GM21447 (cell line): ENCODE measurements at regions not wholly inside any gene's neighbourhood (a gene's known extent, or its start where the extent isn't known, plus 50 kb on each side); places are given as distances from the start of the nearest gene placed in this dataset.

Experiments used
- ATAC-seq: cut with Tn5 transposase; IDR thresholded peaks from one replicate; pipeline ENCODE4 v1.9.1; 2021; ENCODE audit not compliant: unreplicated experiment

- no peak for ATAC-seq
Observed at GRCh38 chr1:82628887-82629286, 828.2 kb downstream of the ADGRL2 start.

- no peak for ATAC-seq
Observed at GRCh38 chr1:82625537-82625936, 824.8 kb downstream of the ADGRL2 start.

- ATAC-seq = no peak
Observed at GRCh38 chr1:82621076-82621475, 820.3 kb downstream of the ADGRL2 start.

GRCh38 chr1:82614090-82614489, 813.4 kb downstream of the ADGRL2 start:
- ATAC-seq = no peak

- ATAC-seq = no peak
Observed at GRCh38 chr1:82612986-82613385, 812.3 kb downstream of the ADGRL2 start.

- ATAC-seq = no peak
Observed at GRCh38 chr1:82606546-82606945, 805.8 kb downstream of the ADGRL2 start.

- no peak for ATAC-seq
Observed at GRCh38 chr1:82604524-82604923, 803.8 kb downstream of the ADGRL2 start.

- no peak for ATAC-seq
Observed at GRCh38 chr1:82600314-82600713, 799.6 kb downstream of the ADGRL2 start.

GRCh38 chr1:82598812-82599211, 798.1 kb downstream of the ADGRL2 start:
- ATAC-seq = no peak

- no peak for ATAC-seq
Observed at GRCh38 chr1:82598337-82598736, 797.6 kb downstream of the ADGRL2 start.

GRCh38 chr1:82597649-82598048, 796.9 kb downstream of the ADGRL2 start:
- ATAC-seq = no peak

GRCh38 chr1:82597141-82597540, 796.4 kb downstream of the ADGRL2 start:
- ATAC-seq = no peak

GRCh38 chr1:82593561-82593960, 792.8 kb downstream of the ADGRL2 start:
- no peak for ATAC-seq

GRCh38 chr1:82589588-82589987, 788.9 kb downstream of the ADGRL2 start:
- ATAC-seq = no peak

- ATAC-seq = no peak
Observed at GRCh38 chr1:82587371-82587770, 786.6 kb downstream of the ADGRL2 start.

- ATAC-seq = no peak
Observed at GRCh38 chr1:82586473-82586872, 785.7 kb downstream of the ADGRL2 start.

- ATAC-seq = no peak
Observed at GRCh38 chr1:82582347-82582746, 781.6 kb downstream of the ADGRL2 start.

GRCh38 chr1:82578086-82578726, 777.5 kb downstream of the ADGRL2 start:
- no peak for ATAC-seq

GRCh38 chr1:82567348-82567747, 766.6 kb downstream of the ADGRL2 start:
- no peak for ATAC-seq

GRCh38 chr1:82565546-82565945, 764.8 kb downstream of the ADGRL2 start:
- ATAC-seq = no peak

- ATAC-seq = no peak
Observed at GRCh38 chr1:82565146-82565545, 764.4 kb downstream of the ADGRL2 start.

GRCh38 chr1:82564333-82564732, 763.6 kb downstream of the ADGRL2 start:
- no peak for ATAC-seq

GRCh38 chr1:82562448-82562847, 761.7 kb downstream of the ADGRL2 start:
- ATAC-seq = no peak
